ENCODE measurements at regions not wholly inside any gene's neighbourhood (a gene's known extent, or its start where the extent isn't known, plus 50 kb on each side); places are given as distances from the start of the nearest gene placed in this dataset.

- 83% methylated on average over 4 of the region's 4 CpGs for WGBS (ENCODE audit: low lambda C conversion rate, missing lambda C conversion rate)
- H4K20me1 ChIP-seq (ENCODE audit: insufficient read depth, poor library complexity, severe bottlenecking): no peaks in the 10 kb centered on the region
- DNase-seq (ENCODE audit: low spot score): no peak
Measured at GRCh38 chr6:110048221-110048875, 70.2 kb downstream of the GPR6 start.

GRCh38 chr6:110049696-110050439 lies 71.8 kb downstream of the GPR6 start:
- WGBS (ENCODE audit: low lambda C conversion rate, missing lambda C conversion rate): 81% methylated on average over 11 of the region's 11 CpGs
- Histone ChIP-seq H3K9me2 (replicated peaks; ENCODE audit: insufficient read depth) (no peaks in the 10 kb centered on the region), H3K36me3 (replicated peaks; ENCODE audit: insufficient read depth, low read depth) (no peaks in the 10 kb centered on the region), H3K4me1 (ENCODE audit: insufficient read depth) (no peaks in the 10 kb centered on the region), H4K20me1 (ENCODE audit: insufficient read depth, poor library complexity, severe bottlenecking) (no peaks in the 10 kb centered on the region), H3K27me3 (no peaks in the 10 kb centered on the region), H3K9me3 (ENCODE audit: low read depth) (no peaks in the 10 kb centered on the region), H3K27ac (no peak overlapping the region), H2AFZ (no peak overlapping the region), H3K79me2 (no peaks in the 10 kb centered on the region), H3K4me2 (no peak overlapping the region), H3K4me3 (no peak overlapping the region)
- no peak for TF ChIP-seq EZH2phosphoT487 (IDR thresholded peaks at IDR 0.05; ENCODE audit: low read depth, severe bottlenecking, unreplicated experiment)
- no peak for TF ChIP-seq EZH2 (IDR thresholded peaks at IDR 0.05; ENCODE audit: borderline replicate concordance)
- TF ChIP-seq CTCF (IDR thresholded peaks at IDR 0.05; ENCODE audit: poor library complexity): no peak
- no peak for DNase-seq (ENCODE audit: low spot score)

More at GRCh38 chr6:110048221-110048875, 70.2 kb downstream of the GPR6 start:
- Histone ChIP-seq H3K9me2 (replicated peaks; ENCODE audit: insufficient read depth) (no peaks in the 10 kb centered on the region), H3K4me3 (no peak overlapping the region), H3K9me3 (ENCODE audit: low read depth) (no peaks in the 10 kb centered on the region), H2AFZ (no peak overlapping the region), H3K79me2 (no peaks in the 10 kb centered on the region), H3K36me3 (replicated peaks; ENCODE audit: insufficient read depth, low read depth) (no peaks in the 10 kb centered on the region), H3K4me2 (no peak overlapping the region), H3K27ac (no peak overlapping the region), H3K4me1 (ENCODE audit: insufficient read depth) (no peaks in the 10 kb centered on the region), H3K27me3 (no peaks in the 10 kb centered on the region)
- no peak for TF ChIP-seq EZH2 (IDR thresholded peaks at IDR 0.05; ENCODE audit: borderline replicate concordance)
- no peak for TF ChIP-seq CTCF (IDR thresholded peaks at IDR 0.05; ENCODE audit: poor library complexity)

Data from hepatocyte (in vitro differentiated cells).